ENCODE measurements at regions not wholly inside any gene's neighbourhood (a gene's known extent, or its start where the extent isn't known, plus 50 kb on each side); places are given as distances from the start of the nearest gene placed in this dataset.

DNA sequence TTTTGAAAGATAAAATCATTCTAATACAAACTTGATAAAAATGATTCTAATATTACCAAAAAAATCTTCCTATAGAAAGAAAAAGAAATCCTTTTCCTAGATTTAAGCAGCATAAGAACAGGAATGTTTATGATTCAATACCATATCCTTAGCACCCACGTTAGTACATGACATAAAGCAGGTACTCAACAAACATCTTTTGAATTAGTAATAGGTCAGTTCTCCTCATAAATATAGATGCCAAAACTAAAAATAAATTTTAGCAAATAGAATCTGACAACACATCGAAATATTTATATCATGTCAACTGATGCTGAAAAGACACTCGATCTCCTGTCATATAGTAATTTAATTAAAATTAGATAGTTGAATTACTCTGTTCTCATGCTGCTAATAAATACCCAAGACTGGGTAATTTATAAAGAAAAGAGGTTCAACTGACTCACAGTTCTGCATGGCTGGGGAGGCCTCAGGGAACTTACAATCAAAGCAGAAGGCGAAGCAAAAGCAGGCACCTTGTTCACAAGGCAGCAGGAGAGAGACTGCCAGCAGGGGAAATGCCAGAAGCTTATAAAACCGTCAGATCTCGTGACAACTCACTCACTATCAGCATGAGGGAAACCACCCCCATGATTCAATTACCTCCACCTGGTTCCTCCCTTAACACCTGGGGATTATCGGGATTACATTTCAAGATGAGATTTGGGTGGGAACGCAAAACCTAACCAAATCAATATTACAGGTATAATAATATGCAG is 191.8 kb downstream of the HTR7 start:
- no peaks in the 10 kb centered on the region for H3K27me3 ChIP-seq (ENCODE audit: control insufficient read depth, insufficient read depth, low read length)
- no peak for DNase-seq
- no peaks in the 10 kb centered on the region for H3K36me3 ChIP-seq (replicated peaks; ENCODE audit: control insufficient read depth, insufficient read depth, low read length)
- H3K4me3 ChIP-seq (ENCODE audit: insufficient read depth, low read depth, low read length), result no peak overlapping the region

DNA sequence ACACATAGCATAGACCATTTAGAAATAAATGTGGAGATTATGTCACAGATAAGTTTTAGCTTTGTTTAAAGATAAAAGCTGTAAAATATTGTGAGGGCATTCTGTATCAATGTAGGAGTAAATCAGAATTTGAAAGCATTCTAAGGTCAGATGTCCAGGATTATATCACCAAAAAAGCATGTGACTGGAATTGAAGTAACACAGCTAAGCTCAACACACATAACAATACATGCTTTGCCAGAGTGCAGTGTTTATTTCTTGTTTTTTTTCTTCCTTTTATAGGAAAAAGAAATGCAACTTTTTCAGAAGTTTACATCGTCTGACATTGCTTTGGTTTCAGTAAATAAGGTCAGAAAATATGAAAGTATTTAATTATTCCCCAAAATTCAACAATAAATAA is 183.4 kb downstream of the HTR7 start:
- Histone ChIP-seq H3K36me3 (replicated peaks; ENCODE audit: control insufficient read depth, insufficient read depth, low read length) (no peaks in the 10 kb centered on the region), H3K27me3 (ENCODE audit: control insufficient read depth, insufficient read depth, low read length) (no peaks in the 10 kb centered on the region), H3K4me3 (ENCODE audit: insufficient read depth, low read depth, low read length) (no peak overlapping the region)
- DNase-seq, result no peak

DNA sequence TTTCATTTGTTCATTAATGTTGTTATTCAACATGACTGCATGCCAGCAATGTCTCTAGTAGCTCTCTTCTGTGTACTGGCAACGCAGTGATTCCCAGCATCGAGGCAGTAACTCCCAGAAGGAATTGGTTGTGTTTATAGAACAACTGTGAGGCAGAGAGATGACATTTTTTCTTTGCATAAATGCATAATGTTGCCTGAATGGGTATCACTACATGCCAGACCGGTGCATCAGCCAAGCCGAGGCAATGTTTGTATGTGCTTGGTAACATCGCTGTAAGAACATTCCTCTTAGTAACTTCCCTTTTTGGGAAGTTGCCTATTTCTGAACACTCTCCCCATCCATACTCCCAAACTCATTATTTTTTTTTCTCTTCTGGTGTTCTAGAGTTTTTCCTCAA is 182.9 kb downstream of the HTR7 start:
- H3K36me3 ChIP-seq (replicated peaks; ENCODE audit: control insufficient read depth, insufficient read depth, low read length), result no peaks in the 10 kb centered on the region
- no peak for DNase-seq
- no peak overlapping the region for H3K4me3 ChIP-seq (ENCODE audit: insufficient read depth, low read depth, low read length)
- no peaks in the 10 kb centered on the region for H3K27me3 ChIP-seq (ENCODE audit: control insufficient read depth, insufficient read depth, low read length)

DNA sequence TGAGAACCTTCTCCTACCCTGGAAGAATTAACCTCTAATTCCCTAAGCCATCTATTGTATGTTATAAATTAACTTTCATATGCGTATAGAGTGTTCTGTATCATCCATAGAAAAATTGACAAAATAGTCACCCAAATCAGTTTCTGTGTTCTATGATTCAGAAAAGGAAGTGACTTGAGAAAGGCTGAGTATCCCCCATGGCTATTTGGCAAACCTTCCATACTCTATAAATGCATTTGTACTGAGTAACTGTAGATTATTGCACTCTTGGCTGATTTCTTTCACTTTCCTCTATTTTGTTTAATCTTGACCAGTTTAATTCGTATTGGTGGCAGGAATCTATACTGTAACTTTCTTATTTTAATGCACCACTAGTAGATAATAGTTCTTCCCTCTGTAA is 182.2 kb downstream of the HTR7 start:
- DNase-seq, result no peak
- Histone ChIP-seq H3K36me3 (replicated peaks; ENCODE audit: control insufficient read depth, insufficient read depth, low read length) (no peaks in the 10 kb centered on the region), H3K4me3 (ENCODE audit: insufficient read depth, low read depth, low read length) (no peak overlapping the region), H3K27me3 (ENCODE audit: control insufficient read depth, insufficient read depth, low read length) (no peaks in the 10 kb centered on the region)
